HFFc6 (cell line): ENCODE measurements at regions not wholly inside any gene's neighbourhood (a gene's known extent, or its start where the extent isn't known, plus 50 kb on each side); places are given as distances from the start of the nearest gene placed in this dataset.

Experiments used
- DNase-seq: peaks from one replicate; pipeline ENCODE4 v3.0.0-alpha.2; 2018
- H3K27ac Mint-ChIP-seq: 2 replicates; pipeline ENCODE4 v1.8.0; 2020; ENCODE audit warnings: mild to moderate bottlenecking, mixed read lengths
- H3K27me3 Mint-ChIP-seq: 2 replicates; pipeline ENCODE4 v1.8.0; 2021; ENCODE audit warnings: mild to moderate bottlenecking, moderate library complexity, mixed read lengths; ENCODE audit not compliant: insufficient read depth
- H3K36me3 Mint-ChIP-seq: 2 replicates; pipeline ENCODE4 v1.8.0; 2021; ENCODE audit warnings: low read depth, mixed read lengths
- H3K4me1 Mint-ChIP-seq: 2 replicates; pipeline ENCODE4 v1.8.0; 2020; ENCODE audit warnings: low read depth, mixed read lengths
- H3K4me3 Mint-ChIP-seq: 2 replicates; pipeline ENCODE4 v1.8.0; 2020; ENCODE audit warnings: mild to moderate bottlenecking, moderate library complexity, mixed read lengths
- H3K9me3 Mint-ChIP-seq: 2 replicates; pipeline ENCODE4 v1.8.0; 2020; ENCODE audit warnings: mild to moderate bottlenecking, mixed read lengths
- CTCF ChIP-seq: fragments of 200-600 bp; sonication (generic); IDR thresholded peaks from 2 replicates; pipeline ENCODE4 v1.5.0; 2021; ENCODE audit warnings: antibody characterized with exemption, mild to moderate bottlenecking

- TF ChIP-seq CTCF = no peak
- H3K4me1 Mint-ChIP-seq = no peaks in the 10 kb centered on the region
- no peaks in the 10 kb centered on the region for H3K27me3 Mint-ChIP-seq
- H3K9me3 Mint-ChIP-seq = peaks cover 21% of the 10 kb centered on the region
- no peak for DNase-seq
- no peaks in the 10 kb centered on the region for H3K36me3 Mint-ChIP-seq
- H3K27ac Mint-ChIP-seq = no peak overlapping the region
- H3K4me3 Mint-ChIP-seq = no peak overlapping the region
These were observed 411.6 kb upstream of the FBXO33 start for GRCh38 chr14:39843881-39844280.

DNA sequence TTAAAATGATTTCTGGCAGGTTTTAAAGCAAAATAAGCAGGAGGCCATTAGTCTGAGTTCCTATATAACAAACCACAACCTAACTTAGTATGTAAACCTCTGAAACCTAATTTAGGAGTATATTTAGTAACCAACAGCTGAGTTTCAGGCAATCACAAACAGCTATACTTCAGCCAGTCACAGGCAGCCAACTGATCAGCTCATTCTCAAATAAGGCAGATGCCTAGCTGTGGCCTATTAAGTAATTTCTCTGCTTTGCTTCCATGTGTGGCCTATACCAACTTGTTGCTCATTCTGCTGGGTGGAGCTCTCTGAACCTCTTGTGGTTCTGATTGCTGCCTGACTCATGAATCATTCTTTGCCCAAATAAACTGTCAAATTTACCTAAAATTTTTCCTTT, 408.9 kb upstream of the FBXO33 start:
- no peak for TF ChIP-seq CTCF
- no peaks in the 10 kb centered on the region for H3K4me1 Mint-ChIP-seq
- no peaks in the 10 kb centered on the region for H3K36me3 Mint-ChIP-seq
- no peak for DNase-seq
- peaks cover 25% of the 10 kb centered on the region for H3K9me3 Mint-ChIP-seq
- H3K4me3 Mint-ChIP-seq = no peak overlapping the region
- H3K27ac Mint-ChIP-seq = no peak overlapping the region
- H3K27me3 Mint-ChIP-seq = no peaks in the 10 kb centered on the region

- no peak for DNase-seq
- Mint-ChIP-seq H3K4me3 (no peak overlapping the region), H3K4me1 (no peaks in the 10 kb centered on the region), H3K27me3 (no peaks in the 10 kb centered on the region), H3K36me3 (no peaks in the 10 kb centered on the region), H3K9me3 (peaks cover 26% of the 10 kb centered on the region), H3K27ac (no peak overlapping the region)
- TF ChIP-seq CTCF = no peak
These were observed 395.8 kb upstream of the FBXO33 start for GRCh38 chr14:39827901-39828655.

DNA sequence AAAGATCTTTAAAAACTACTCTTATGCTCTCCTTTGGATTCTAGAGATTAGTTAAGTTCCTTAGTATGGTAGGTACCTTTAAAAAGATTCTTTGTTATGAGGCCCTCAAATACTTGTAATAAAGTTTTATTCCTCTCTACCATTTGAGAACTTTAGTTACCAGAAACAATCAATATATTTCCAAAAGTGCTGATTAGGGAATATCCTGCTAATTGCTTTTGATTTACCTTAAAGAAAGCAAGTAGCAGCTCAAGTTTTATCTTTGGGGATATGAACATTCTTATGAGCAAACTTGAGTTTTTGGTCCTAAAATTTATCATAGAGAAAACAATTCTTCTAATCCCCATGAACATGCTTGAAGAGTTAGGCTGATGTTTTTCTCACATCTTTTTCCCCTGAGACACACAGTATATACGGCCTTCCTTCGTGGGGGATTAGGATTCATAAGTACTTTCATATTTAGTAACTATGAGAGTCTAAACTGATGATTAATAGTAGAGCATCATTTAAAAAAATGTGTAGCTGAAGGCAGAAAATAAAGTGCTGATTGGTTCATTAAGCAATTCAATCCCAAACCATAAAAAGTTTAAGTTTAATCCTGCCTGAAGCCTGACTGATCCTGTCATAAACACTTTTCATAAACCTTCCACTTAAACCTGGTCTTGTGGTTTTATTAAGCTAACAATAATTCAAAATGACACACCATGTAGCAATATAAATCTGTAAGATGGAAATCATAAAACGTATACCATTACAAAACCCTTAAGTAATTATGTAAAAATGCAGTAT, 380.5 kb upstream of the FBXO33 start:
- no peaks in the 10 kb centered on the region for H3K36me3 Mint-ChIP-seq
- H3K9me3 Mint-ChIP-seq = peaks cover 40% of the 10 kb centered on the region
- no peak overlapping the region for H3K4me3 Mint-ChIP-seq
- H3K4me1 Mint-ChIP-seq = no peaks in the 10 kb centered on the region
- no peak overlapping the region for H3K27ac Mint-ChIP-seq
- TF ChIP-seq CTCF = no peak
- no peak for DNase-seq
- no peaks in the 10 kb centered on the region for H3K27me3 Mint-ChIP-seq

DNA sequence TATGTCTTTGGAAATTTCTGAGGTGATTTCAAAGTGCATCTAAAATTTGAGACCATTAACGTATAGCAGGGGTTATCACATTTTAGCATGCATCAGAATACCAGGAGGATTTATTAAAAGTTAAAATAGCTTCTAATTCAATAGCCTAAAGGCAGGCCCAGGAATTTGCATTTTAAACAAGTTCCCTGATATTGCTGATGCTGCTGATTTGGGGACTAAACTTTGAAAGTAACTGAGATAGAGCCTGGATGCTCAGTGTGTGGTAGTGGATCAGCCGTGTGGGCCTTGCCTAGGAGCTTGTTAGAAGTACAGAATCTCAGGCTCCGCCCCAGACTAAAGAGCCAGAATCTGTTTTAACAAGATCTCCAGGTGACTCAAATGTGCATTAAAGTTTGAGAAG, 375.0 kb upstream of the FBXO33 start:
- no peak overlapping the region for H3K4me3 Mint-ChIP-seq
- TF ChIP-seq CTCF = no peak
- no peak for DNase-seq
- no peaks in the 10 kb centered on the region for H3K36me3 Mint-ChIP-seq
- no peak overlapping the region for H3K27ac Mint-ChIP-seq
- H3K4me1 Mint-ChIP-seq = no peaks in the 10 kb centered on the region
- H3K9me3 Mint-ChIP-seq = peaks cover 41% of the 10 kb centered on the region
- no peaks in the 10 kb centered on the region for H3K27me3 Mint-ChIP-seq
